ENCODE measurements at regions not wholly inside any gene's neighbourhood (a gene's known extent, or its start where the extent isn't known, plus 50 kb on each side); places are given as distances from the start of the nearest gene placed in this dataset.

DNA sequence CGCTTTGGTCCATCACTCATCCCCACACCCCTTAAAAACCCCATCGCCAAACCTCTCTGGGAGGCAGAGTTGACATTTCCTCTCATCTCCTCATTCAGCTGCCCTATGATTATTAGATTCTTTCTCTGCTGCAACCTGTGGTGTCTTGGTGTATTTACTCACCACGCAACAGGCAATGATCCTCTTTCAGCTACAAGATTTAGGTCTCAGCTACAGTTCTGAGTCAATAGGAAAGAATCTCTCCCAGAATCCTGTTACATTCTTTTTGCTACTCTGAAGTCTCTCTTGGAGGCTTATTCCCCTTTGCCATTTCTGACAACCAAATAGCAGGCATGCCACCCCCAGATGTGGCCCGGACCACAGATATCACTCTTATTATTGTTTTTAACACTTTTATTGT, 468.3 kb upstream of the GYPC start:
- TF ChIP-seq POLR2A (IDR thresholded peaks at IDR 0.05) = no peak
- TF ChIP-seq, protein P1, sequence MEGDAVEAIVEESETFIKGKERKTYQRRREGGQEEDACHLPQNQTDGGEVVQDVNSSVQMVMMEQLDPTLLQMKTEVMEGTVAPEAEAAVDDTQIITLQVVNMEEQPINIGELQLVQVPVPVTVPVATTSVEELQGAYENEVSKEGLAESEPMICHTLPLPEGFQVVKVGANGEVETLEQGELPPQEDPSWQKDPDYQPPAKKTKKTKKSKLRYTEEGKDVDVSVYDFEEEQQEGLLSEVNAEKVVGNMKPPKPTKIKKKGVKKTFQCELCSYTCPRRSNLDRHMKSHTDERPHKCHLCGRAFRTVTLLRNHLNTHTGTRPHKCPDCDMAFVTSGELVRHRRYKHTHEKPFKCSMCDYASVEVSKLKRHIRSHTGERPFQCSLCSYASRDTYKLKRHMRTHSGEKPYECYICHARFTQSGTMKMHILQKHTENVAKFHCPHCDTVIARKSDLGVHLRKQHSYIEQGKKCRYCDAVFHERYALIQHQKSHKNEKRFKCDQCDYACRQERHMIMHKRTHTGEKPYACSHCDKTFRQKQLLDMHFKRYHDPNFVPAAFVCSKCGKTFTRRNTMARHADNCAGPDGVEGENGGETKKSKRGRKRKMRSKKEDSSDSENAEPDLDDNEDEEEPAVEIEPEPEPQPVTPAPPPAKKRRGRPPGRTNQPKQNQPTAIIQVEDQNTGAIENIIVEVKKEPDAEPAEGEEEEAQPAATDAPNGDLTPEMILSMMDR (IDR thresholded peaks at IDR 0.05) = no peak
